NT2/D1 (cell line): ENCODE measurements at regions not wholly inside any gene's neighbourhood (a gene's known extent, or its start where the extent isn't known, plus 50 kb on each side); places are given as distances from the start of the nearest gene placed in this dataset.

Source experiments
- SUZ12 ChIP-seq: IDR thresholded peaks from 2 replicates; pipeline ENCODE4 v1.6.1; 2011; ENCODE audit not compliant: insufficient read length, insufficient read depth; ENCODE audit errors: extremely low read depth
- YY1 ChIP-seq: IDR thresholded peaks from 2 replicates; pipeline ENCODE4 v1.6.1; 2011; ENCODE audit not compliant: insufficient read length, insufficient read depth
- ZNF274 ChIP-seq: IDR thresholded peaks from 2 replicates; pipeline ENCODE4 v1.6.1; 2011; ENCODE audit warnings: mild to moderate bottlenecking, low read depth, low read length

GRCh38 chr22:23369054-23369685 is 188.9 kb downstream of the BCR start:
- TF ChIP-seq YY1 (no peak), ZNF274 (no peak), SUZ12 (no peak)
